HUDEP-2 (cell line): ENCODE measurements at regions not wholly inside any gene's neighbourhood (a gene's known extent, or its start where the extent isn't known, plus 50 kb on each side); places are given as distances from the start of the nearest gene placed in this dataset.
"Not testable (repeated sequence)": the region's sequence is repeated elsewhere in the genome, so short reads cannot be mapped to it uniquely, and the experiment has no call there.

Experiments
- DNase-seq, 76 experiments: peaks; one replicate each; lab custom pipeline; 2025; ENCODE audit not compliant: unreplicated experiment in 76 of 76; lab: John Stamatoyannopoulos, UW

- DNase-seq: not testable (repeated sequence)
Observed at GRCh38 chr5:101283938-101284337, 380.9 kb upstream of the ST8SIA4 start.

GRCh38 chr5:101278917-101279316, 375.8 kb upstream of the ST8SIA4 start:
- DNase-seq: no peak

- DNase-seq: no peak
Observed at GRCh38 chr5:101278011-101278687, 375.1 kb upstream of the ST8SIA4 start.

GRCh38 chr5:101271945-101272344, 368.9 kb upstream of the ST8SIA4 start:
- peak in 2 of 76 experiments; percentile 52 for DNase-seq

- DNase-seq: peak in 24 of 76 experiments; percentile 3 to 83 (median 49)
Observed at GRCh38 chr5:101271416-101271815, 368.3 kb upstream of the ST8SIA4 start.

- DNase-seq: no peak
Observed at GRCh38 chr5:101260857-101261256, 357.8 kb upstream of the ST8SIA4 start.

GRCh38 chr5:101253096-101253495, 350.0 kb upstream of the ST8SIA4 start:
- no peak for DNase-seq

- no peak for DNase-seq
Observed at GRCh38 chr5:101244621-101245020, 341.5 kb upstream of the ST8SIA4 start.

- DNase-seq: no peak
Observed at GRCh38 chr5:101212942-101213514, 309.9 kb upstream of the ST8SIA4 start.

- DNase-seq: no peak
Observed at GRCh38 chr5:101206534-101206933, 303.5 kb upstream of the ST8SIA4 start.

- not testable (repeated sequence) for DNase-seq
Observed at GRCh38 chr5:101205065-101205464, 302.0 kb upstream of the ST8SIA4 start.

GRCh38 chr5:101180365-101180764, 277.3 kb upstream of the ST8SIA4 start:
- DNase-seq: not testable (repeated sequence)

GRCh38 chr5:101176605-101177004, 273.5 kb upstream of the ST8SIA4 start:
- DNase-seq: no peak

GRCh38 chr5:101174981-101175380, 271.9 kb upstream of the ST8SIA4 start:
- no peak for DNase-seq

GRCh38 chr5:101163088-101163487, 260.0 kb upstream of the ST8SIA4 start:
- DNase-seq: no peak

- no peak for DNase-seq
Observed at GRCh38 chr5:101160002-101160401, 256.9 kb upstream of the ST8SIA4 start.

- no peak for DNase-seq
Observed at GRCh38 chr5:101159006-101159405, 255.9 kb upstream of the ST8SIA4 start.

- DNase-seq: no peak
Observed at GRCh38 chr5:101153526-101153925, 250.4 kb upstream of the ST8SIA4 start.

- no peak for DNase-seq
Observed at GRCh38 chr5:101143526-101143925, 240.4 kb upstream of the ST8SIA4 start.

- no peak for DNase-seq
Observed at GRCh38 chr5:101142102-101142501, 239.0 kb upstream of the ST8SIA4 start.

GRCh38 chr5:101136454-101136853, 233.4 kb upstream of the ST8SIA4 start:
- no peak for DNase-seq

- no peak for DNase-seq
Observed at GRCh38 chr5:101123363-101123762, 220.3 kb upstream of the ST8SIA4 start.
